A549 (cell line): ENCODE measurements at regions not wholly inside any gene's neighbourhood (a gene's known extent, or its start where the extent isn't known, plus 50 kb on each side); places are given as distances from the start of the nearest gene placed in this dataset.
A peak's percentile ranks its signal among the peaks of the same experiment; 100 is the strongest.

ENCODE experiments used
- CBX8 ChIP-seq: fragments of 200-600 bp; sonication (generic); IDR thresholded peaks from 2 replicates; pipeline ENCODE4 v1.6.1; 2016
- CHD4 ChIP-seq: fragments of 200-600 bp; sonication (generic); IDR thresholded peaks from 2 replicates; pipeline ENCODE4 v1.6.1; 2016; ENCODE audit warnings: antibody characterized with exemption, mild to moderate bottlenecking, borderline replicate concordance
- EHMT2 ChIP-seq: fragments of 200-600 bp; sonication (generic); IDR thresholded peaks from 2 replicates; pipeline ENCODE4 v1.6.1; 2016; ENCODE audit warnings: antibody characterized with exemption, low read depth, mild to moderate bottlenecking, moderate library complexity
- JUN ChIP-seq, 2 experiments: fragments of >200 bp; sonication (Bioruptor Twin); formaldehyde crosslinking; IDR thresholded peaks; 2 replicates in 1 of 2; 3 replicates in 1 of 2; pipeline ENCODE4 v1.6.1; 2016 to 2017
- JUNB ChIP-seq: fragments of >200 bp; sonication (Bioruptor Twin); formaldehyde crosslinking; IDR thresholded peaks from 2 replicates; pipeline ENCODE4 v1.6.1; 2016
- MAZ ChIP-seq: fragments of 150-350 bp; IDR thresholded peaks from 2 replicates; pipeline ENCODE4 v1.6.1; 2014; ENCODE audit warnings: antibody characterized with exemption, low read depth, low read length, borderline replicate concordance
- POLR2A ChIP-seq: IDR thresholded peaks from 2 replicates; pipeline ENCODE4 v1.6.1; 2012; ENCODE audit warnings: mild to moderate bottlenecking, low read length
- RFX5 ChIP-seq: fragments of 450-650 bp; IDR thresholded peaks from 2 replicates; pipeline ENCODE4 v1.7.1; 2014; ENCODE audit warnings: antibody characterized with exemption, mild to moderate bottlenecking, moderate library complexity
- SMC3 ChIP-seq: fragments of >200 bp; sonication (Bioruptor Twin); formaldehyde crosslinking; IDR thresholded peaks from 3 replicates; pipeline ENCODE4 v1.6.1; 2018; ENCODE audit warnings: inconsistent platforms
- TP53 ChIP-seq: fragments of 250-450 bp; sonication (Bioruptor Pico); IDR thresholded peaks from 2 replicates; pipeline ENCODE4 v1.5.0; 2021; ENCODE audit warnings: mild to moderate bottlenecking, moderate library complexity
- TF ChIP-seq, protein P1 (sequence below): fragments of >200 bp; sonication (Bioruptor Twin); formaldehyde crosslinking; IDR thresholded peaks from 3 replicates; pipeline ENCODE4 v1.5.1; 2016

DNA sequence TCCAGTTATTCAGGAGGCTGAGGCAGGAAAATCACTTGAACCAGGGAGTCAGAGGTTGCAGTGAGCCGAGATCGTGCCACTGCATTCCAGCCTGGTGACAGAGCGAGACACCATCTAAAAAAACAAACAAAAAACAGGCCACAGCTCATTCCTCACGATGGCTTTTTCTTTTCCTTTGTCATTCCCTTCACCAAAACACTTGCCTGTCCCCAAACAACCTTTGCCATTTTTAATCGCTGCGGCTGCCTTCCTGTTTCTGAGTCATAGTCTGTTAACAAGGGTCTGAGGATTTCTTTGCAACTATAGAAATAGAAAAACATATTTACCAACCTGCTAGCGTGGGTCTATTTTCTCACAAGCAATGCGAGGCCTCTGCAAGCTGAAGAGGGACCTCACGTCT is 123.0 kb upstream of the FSTL4 start:
- TF ChIP-seq SMC3, result 0 out of 3 replicates have a peak, but pooled peaks have one; percentile 8
- 0 out of 2 replicates have a peak, but pooled peaks have one; percentile 22 for TF ChIP-seq JUNB
- no peak for TF ChIP-seq TP53 (CRISPR knock-in tag)
- TF ChIP-seq, protein P1, sequence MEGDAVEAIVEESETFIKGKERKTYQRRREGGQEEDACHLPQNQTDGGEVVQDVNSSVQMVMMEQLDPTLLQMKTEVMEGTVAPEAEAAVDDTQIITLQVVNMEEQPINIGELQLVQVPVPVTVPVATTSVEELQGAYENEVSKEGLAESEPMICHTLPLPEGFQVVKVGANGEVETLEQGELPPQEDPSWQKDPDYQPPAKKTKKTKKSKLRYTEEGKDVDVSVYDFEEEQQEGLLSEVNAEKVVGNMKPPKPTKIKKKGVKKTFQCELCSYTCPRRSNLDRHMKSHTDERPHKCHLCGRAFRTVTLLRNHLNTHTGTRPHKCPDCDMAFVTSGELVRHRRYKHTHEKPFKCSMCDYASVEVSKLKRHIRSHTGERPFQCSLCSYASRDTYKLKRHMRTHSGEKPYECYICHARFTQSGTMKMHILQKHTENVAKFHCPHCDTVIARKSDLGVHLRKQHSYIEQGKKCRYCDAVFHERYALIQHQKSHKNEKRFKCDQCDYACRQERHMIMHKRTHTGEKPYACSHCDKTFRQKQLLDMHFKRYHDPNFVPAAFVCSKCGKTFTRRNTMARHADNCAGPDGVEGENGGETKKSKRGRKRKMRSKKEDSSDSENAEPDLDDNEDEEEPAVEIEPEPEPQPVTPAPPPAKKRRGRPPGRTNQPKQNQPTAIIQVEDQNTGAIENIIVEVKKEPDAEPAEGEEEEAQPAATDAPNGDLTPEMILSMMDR, result no peak
- TF ChIP-seq POLR2A, result no peak
- no peak for TF ChIP-seq EHMT2
- TF ChIP-seq CBX8, result no peak
- TF ChIP-seq CHD4, result no peak
- TF ChIP-seq MAZ, result no peak
- no peak for TF ChIP-seq RFX5
- TF ChIP-seq JUN (IDR thresholded peaks at IDR 0.05), result no peak
